A549 (cell line): ENCODE measurements at regions not wholly inside any gene's neighbourhood (a gene's known extent, or its start where the extent isn't known, plus 50 kb on each side); places are given as distances from the start of the nearest gene placed in this dataset.

Source experiments
- ATOH8 ChIP-seq: fragments of 250-450 bp; sonication (Bioruptor Pico); IDR thresholded peaks from 2 replicates; pipeline ENCODE4 v1.5.0; 2020; ENCODE audit warnings: low read depth, mild to moderate bottlenecking, moderate library complexity
- CBX2 ChIP-seq: fragments of 200-600 bp; sonication (generic); IDR thresholded peaks from 2 replicates; pipeline ENCODE4 v1.6.1; 2016; ENCODE audit warnings: low read depth, mild to moderate bottlenecking, borderline replicate concordance
- CEBPB ChIP-seq, 2 experiments: fragments of >200 bp in 1 of 2; sonication (Bioruptor Twin) in 1 of 2; formaldehyde crosslinking in 1 of 2; IDR thresholded peaks; 2 replicates each; pipeline ENCODE4 v1.6.1; 2012 to 2016
- CHD2 ChIP-seq: fragments of 150-350 bp; IDR thresholded peaks from 2 replicates; pipeline ENCODE4 v1.6.1; 2014; ENCODE audit warnings: low read length; ENCODE audit not compliant: partially characterized antibody
- CHD4 ChIP-seq: fragments of 200-600 bp; sonication (generic); IDR thresholded peaks from 2 replicates; pipeline ENCODE4 v1.6.1; 2016; ENCODE audit warnings: antibody characterized with exemption, mild to moderate bottlenecking, borderline replicate concordance
- EHF ChIP-seq: fragments of 250-450 bp; sonication (Bioruptor Pico); IDR thresholded peaks from 2 replicates; pipeline ENCODE4 v1.5.0; 2020; ENCODE audit warnings: mild to moderate bottlenecking
- EHMT2 ChIP-seq: fragments of 200-600 bp; sonication (generic); IDR thresholded peaks from 2 replicates; pipeline ENCODE4 v1.6.1; 2016; ENCODE audit warnings: antibody characterized with exemption, low read depth, mild to moderate bottlenecking, moderate library complexity
- ELK1 ChIP-seq: fragments of 150-350 bp; IDR thresholded peaks from 2 replicates; pipeline ENCODE4 v1.6.1; 2014; ENCODE audit warnings: low read depth, mild to moderate bottlenecking, low read length
- ESRRA ChIP-seq: fragments of 150-350 bp; IDR thresholded peaks from 2 replicates; pipeline ENCODE4 v1.6.1; 2014; ENCODE audit warnings: mild to moderate bottlenecking, low read length, borderline replicate concordance
- FOSB ChIP-seq: fragments of 250-450 bp; sonication (Bioruptor Pico); IDR thresholded peaks from 2 replicates; pipeline ENCODE4 v1.5.0; 2020; ENCODE audit warnings: mild to moderate bottlenecking, moderate library complexity
- FOXS1 ChIP-seq: fragments of 250-450 bp; sonication (Bioruptor Pico); IDR thresholded peaks from 2 replicates; pipeline ENCODE4 v1.5.0; 2020; ENCODE audit warnings: mild to moderate bottlenecking, moderate library complexity
- HMGXB4 ChIP-seq: fragments of 250-450 bp; sonication (Bioruptor Pico); IDR thresholded peaks from 2 replicates; pipeline ENCODE4 v1.5.0; 2021; ENCODE audit warnings: mild to moderate bottlenecking, moderate library complexity, borderline replicate concordance
- HOXB13 ChIP-seq: fragments of 250-450 bp; sonication (Bioruptor Pico); IDR thresholded peaks from 2 replicates; pipeline ENCODE4 v1.5.0; 2020; ENCODE audit warnings: low read depth, mild to moderate bottlenecking, moderate library complexity
- HOXB5 ChIP-seq: fragments of 250-450 bp; sonication (Bioruptor Pico); IDR thresholded peaks from 2 replicates; pipeline ENCODE4 v1.5.0; 2020; ENCODE audit warnings: mild to moderate bottlenecking, moderate library complexity
- JUN ChIP-seq, 2 experiments: fragments of >200 bp; sonication (Bioruptor Twin); formaldehyde crosslinking; IDR thresholded peaks; 2 replicates in 1 of 2; 3 replicates in 1 of 2; pipeline ENCODE4 v1.6.1; 2016 to 2017
- KDM5A ChIP-seq: fragments of 200-600 bp; sonication (generic); IDR thresholded peaks from 2 replicates; pipeline ENCODE4 v1.6.1; 2016; ENCODE audit warnings: antibody characterized with exemption, mild to moderate bottlenecking
- MAFK ChIP-seq: fragments of 450-650 bp; IDR thresholded peaks from 2 replicates; pipeline ENCODE4 v1.6.1; 2014; ENCODE audit not compliant: partially characterized antibody
- MAZ ChIP-seq: fragments of 150-350 bp; IDR thresholded peaks from 2 replicates; pipeline ENCODE4 v1.6.1; 2014; ENCODE audit warnings: antibody characterized with exemption, low read depth, low read length, borderline replicate concordance
- NPAS2 ChIP-seq: fragments of 250-450 bp; sonication (Bioruptor Pico); IDR thresholded peaks from 2 replicates; pipeline ENCODE4 v1.8.0; 2022; ENCODE audit warnings: mild to moderate bottlenecking, moderate library complexity, borderline replicate concordance
- NR3C1 ChIP-seq: fragments of >200 bp; sonication (Bioruptor Twin); formaldehyde crosslinking; IDR thresholded peaks from 3 replicates; pipeline ENCODE4 v1.6.1; 2017
- PBX3 ChIP-seq: IDR thresholded peaks from 2 replicates; pipeline ENCODE4 v1.6.1; 2012
- POLR2A ChIP-seq: IDR thresholded peaks from 2 replicates; pipeline ENCODE4 v1.6.1; 2012; ENCODE audit warnings: mild to moderate bottlenecking, low read length
- RCOR1 ChIP-seq: fragments of 150-350 bp; IDR thresholded peaks from 2 replicates; pipeline ENCODE4 v1.6.1; 2014; ENCODE audit warnings: antibody characterized with exemption, low read length, low read depth
- RNF2 ChIP-seq: fragments of 200-600 bp; sonication (generic); IDR thresholded peaks from 2 replicates; pipeline ENCODE4 v1.6.1; 2016; ENCODE audit warnings: low read depth, mild to moderate bottlenecking, antibody characterized with exemption, moderate library complexity, borderline replicate concordance
- SREBF2 ChIP-seq: fragments of 450-650 bp; IDR thresholded peaks from 2 replicates; pipeline ENCODE4 v1.6.1; 2014; ENCODE audit warnings: mild to moderate bottlenecking, moderate library complexity
- TP53 ChIP-seq: fragments of 250-450 bp; sonication (Bioruptor Pico); IDR thresholded peaks from 2 replicates; pipeline ENCODE4 v1.5.0; 2021; ENCODE audit warnings: mild to moderate bottlenecking, moderate library complexity
- ZFP36 ChIP-seq: fragments of 450-650 bp; IDR thresholded peaks from 2 replicates; pipeline ENCODE4 v1.6.1; 2014; ENCODE audit warnings: borderline replicate concordance; ENCODE audit not compliant: partially characterized antibody
- ZNF302 ChIP-seq: fragments of 250-450 bp; sonication (Bioruptor Pico); IDR thresholded peaks from 2 replicates; pipeline ENCODE4 v1.9.0; 2021; ENCODE audit warnings: inconsistent platforms, mild to moderate bottlenecking, moderate library complexity

- peak in 1 of 2 experiments; percentile 55; a peak in 1 of 4 replicates for TF ChIP-seq CEBPB (IDR thresholded peaks at IDR 0.05)
- peak; percentile 78 for TF ChIP-seq MAFK
- no peak for TF ChIP-seq POLR2A
- no peak for TF ChIP-seq CHD2
- TF ChIP-seq KDM5A, result no peak
- no peak for TF ChIP-seq FOXS1 (CRISPR knock-in tag)
- no peak for TF ChIP-seq TP53 (CRISPR knock-in tag)
- TF ChIP-seq MAZ, result no peak
- TF ChIP-seq RNF2, result no peak
- no peak for TF ChIP-seq CHD4
- TF ChIP-seq ZFP36, result no peak
- no peak for TF ChIP-seq RCOR1
- no peak for TF ChIP-seq ATOH8 (CRISPR knock-in tag)
- TF ChIP-seq HOXB13 (CRISPR knock-in tag), result no peak
- TF ChIP-seq CBX2, result no peak
- no peak for TF ChIP-seq PBX3
- TF ChIP-seq HOXB5 (CRISPR knock-in tag), result no peak
- TF ChIP-seq SREBF2, result no peak
- TF ChIP-seq ELK1, result no peak
- no peak for TF ChIP-seq NPAS2 (CRISPR knock-in tag)
- peak in 1 of 2 experiments; percentile 78; a peak in 3 of 5 replicates for TF ChIP-seq JUN (IDR thresholded peaks at IDR 0.05)
- no peak for TF ChIP-seq ZNF302
- TF ChIP-seq EHF (CRISPR knock-in tag), result no peak
- no peak for TF ChIP-seq ESRRA
- TF ChIP-seq HMGXB4 (CRISPR knock-in tag), result no peak
- TF ChIP-seq FOSB, result no peak
- TF ChIP-seq NR3C1, result no peak
- no peak for TF ChIP-seq EHMT2
Measured at GRCh38 chr15:79640206-79640605, 208.1 kb downstream of the MINAR1 start (continued).
